ENCODE measurements at regions not wholly inside any gene's neighbourhood (a gene's known extent, or its start where the extent isn't known, plus 50 kb on each side); places are given as distances from the start of the nearest gene placed in this dataset.

- Histone ChIP-seq H3K36me3 (no peaks in the 10 kb centered on the region), H3K27ac (no peak overlapping the region), H3K9me3 (no peaks in the 10 kb centered on the region), H3K4me3 (no peak overlapping the region), H3K4me1 (no peaks in the 10 kb centered on the region), H3K27me3 (no peaks in the 10 kb centered on the region)
- intact Hi-C loops (cut with DNase I; ENCODE audit: low total_unique reads) = no loop called here
- TF ChIP-seq POLR2A (IDR thresholded peaks at IDR 0.05) (no peak), CTCF (IDR thresholded peaks at IDR 0.05) (no peak)
- DNase-seq = no peak
Measured at GRCh38 chr6:134511984-134512683, 194.2 kb upstream of the SGK1 start.

GRCh38 chr6:134510920-134511319 lies 193.0 kb upstream of the SGK1 start:
- no peak for DNase-seq
- H3K4me1 ChIP-seq = no peaks in the 10 kb centered on the region
- no peaks in the 10 kb centered on the region for H3K27me3 ChIP-seq
- intact Hi-C loops (cut with DNase I; ENCODE audit: low total_unique reads) = no loop called here
- no peak overlapping the region for H3K27ac ChIP-seq
- no peaks in the 10 kb centered on the region for H3K9me3 ChIP-seq
- TF ChIP-seq CTCF (IDR thresholded peaks at IDR 0.05) = no peak
- no peak for TF ChIP-seq POLR2A (IDR thresholded peaks at IDR 0.05)
- no peak overlapping the region for H3K4me3 ChIP-seq
- no peaks in the 10 kb centered on the region for H3K36me3 ChIP-seq

- DNase-seq = no peak
- TF ChIP-seq CTCF (IDR thresholded peaks at IDR 0.05) (no peak), POLR2A (IDR thresholded peaks at IDR 0.05) (no peak)
- Histone ChIP-seq H3K36me3 (no peaks in the 10 kb centered on the region), H3K4me3 (no peak overlapping the region), H3K9me3 (no peaks in the 10 kb centered on the region), H3K27me3 (no peaks in the 10 kb centered on the region), H3K27ac (no peak overlapping the region), H3K4me1 (no peaks in the 10 kb centered on the region)
- intact Hi-C loops (cut with DNase I; ENCODE audit: low total_unique reads) = no loop called here
Measured at GRCh38 chr6:134510142-134510541, 192.2 kb upstream of the SGK1 start.

GRCh38 chr6:134508862-134509498 lies 191.1 kb upstream of the SGK1 start:
- Histone ChIP-seq H3K36me3 (no peaks in the 10 kb centered on the region), H3K27ac (no peak overlapping the region), H3K4me3 (no peak overlapping the region), H3K9me3 (no peaks in the 10 kb centered on the region), H3K4me1 (no peaks in the 10 kb centered on the region), H3K27me3 (no peaks in the 10 kb centered on the region)
- intact Hi-C loops (cut with DNase I; ENCODE audit: low total_unique reads) = no loop called here
- no peak for DNase-seq
- TF ChIP-seq POLR2A (IDR thresholded peaks at IDR 0.05) (no peak), CTCF (IDR thresholded peaks at IDR 0.05) (no peak)

GRCh38 chr6:134506162-134506561 lies 188.2 kb upstream of the SGK1 start:
- Histone ChIP-seq H3K4me3 (no peak overlapping the region), H3K27ac (no peak overlapping the region), H3K36me3 (no peaks in the 10 kb centered on the region), H3K4me1 (no peaks in the 10 kb centered on the region), H3K9me3 (no peaks in the 10 kb centered on the region), H3K27me3 (no peaks in the 10 kb centered on the region)
- intact Hi-C loops (cut with DNase I; ENCODE audit: low total_unique reads) = no loop called here
- no peak for DNase-seq
- TF ChIP-seq CTCF (IDR thresholded peaks at IDR 0.05) (no peak), POLR2A (IDR thresholded peaks at IDR 0.05) (no peak)

Measured in uterus (tissue), 3 donors.